Activated CD8-positive, alpha-beta memory T cell treated with anti-CD3 and anti-CD28 coated beads for 24 hours (primary cell): ENCODE measurements at regions not wholly inside any gene's neighbourhood (a gene's known extent, or its start where the extent isn't known, plus 50 kb on each side); places are given as distances from the start of the nearest gene placed in this dataset.

ENCODE experiments used
- DNase-seq: peaks from one replicate; pipeline ENCODE4 v3.0.0-alpha.2; 2020

- no peak for DNase-seq
Observed at GRCh38 chr7:136807598-136807997, 60.9 kb upstream of the CHRM2 start.

DNA sequence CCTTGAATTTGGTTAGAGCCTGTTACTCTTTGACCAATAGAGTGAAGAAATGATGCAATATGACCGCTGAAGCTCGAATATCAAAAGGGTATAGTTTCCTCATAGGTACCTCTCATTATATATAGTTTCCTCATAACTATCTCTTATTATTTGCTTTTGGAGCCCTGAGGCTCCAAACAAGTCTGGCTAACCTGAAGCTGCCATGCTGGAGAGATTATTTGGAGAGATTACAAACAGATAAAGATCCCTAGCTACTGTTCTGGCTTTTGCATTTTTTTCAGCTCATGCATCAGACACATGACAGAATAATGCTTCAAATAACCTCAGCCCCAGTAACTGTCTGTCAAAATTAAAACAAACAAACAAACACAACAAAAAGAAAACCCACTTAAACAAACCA, 65.4 kb upstream of the CHRM2 start:
- no peak for DNase-seq

DNA sequence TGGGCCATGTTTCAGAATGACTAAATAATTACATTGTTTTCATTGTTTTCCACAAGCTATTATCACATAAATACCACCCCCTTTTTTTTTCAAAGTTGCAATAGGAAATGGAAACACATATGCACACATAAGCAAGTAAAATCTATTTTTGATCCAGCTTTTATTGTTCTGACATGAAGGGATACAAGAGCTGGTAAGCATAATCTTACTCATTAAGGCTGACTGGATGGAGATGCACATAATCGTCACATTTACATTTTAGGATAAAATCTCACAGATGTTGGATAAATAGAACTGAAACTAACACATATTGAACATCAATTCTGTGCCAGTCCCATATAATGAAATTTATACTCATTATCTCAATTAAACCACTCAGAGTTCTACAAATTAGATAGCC, 84.5 kb upstream of the CHRM2 start:
- no peak for DNase-seq

DNA sequence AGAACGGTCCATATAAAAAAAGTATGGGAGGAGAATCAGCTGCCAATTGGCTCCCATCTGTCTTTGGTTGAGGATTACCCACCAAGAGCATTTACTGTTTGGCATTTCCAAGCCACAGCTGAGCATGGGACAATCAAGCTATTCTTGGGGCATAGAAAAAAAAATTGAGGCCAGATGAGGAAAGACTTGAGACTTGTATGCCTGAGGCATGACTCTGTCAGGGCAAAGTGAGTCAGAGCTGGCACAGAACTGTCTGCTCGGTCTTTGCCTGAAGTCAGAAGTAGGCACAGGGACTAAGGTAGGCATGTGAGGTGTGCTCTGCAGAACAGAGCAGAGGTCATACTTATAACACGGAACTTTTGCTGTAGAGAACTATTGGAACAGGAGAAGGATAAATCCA, 126.5 kb upstream of the CHRM2 start:
- DNase-seq = no peak

DNA sequence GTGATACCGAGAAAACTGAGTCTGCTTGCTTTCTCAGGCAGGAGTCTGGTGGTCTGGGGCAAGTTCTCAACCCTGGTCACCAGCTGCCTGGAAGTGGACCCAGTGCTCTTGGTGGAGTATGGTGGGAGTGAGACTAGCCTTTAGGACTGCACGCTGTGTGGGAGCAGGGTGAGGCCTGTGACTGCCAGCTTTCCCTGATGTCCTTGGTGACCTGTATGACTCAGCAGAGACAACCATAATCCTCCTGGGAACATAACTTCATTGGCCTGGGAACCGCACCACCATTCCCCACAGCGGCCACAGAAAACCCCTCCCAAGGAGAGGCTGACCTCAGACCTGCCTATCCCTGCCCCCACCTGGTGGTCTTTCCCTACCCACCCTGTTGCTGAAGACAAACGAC, 139.5 kb upstream of the CHRM2 start:
- DNase-seq = no peak

- no peak for DNase-seq
Observed at GRCh38 chr7:136726460-136726859, 142.0 kb upstream of the CHRM2 start.

- no peak for DNase-seq
Observed at GRCh38 chr7:136717910-136718557, 150.4 kb upstream of the CHRM2 start.

GRCh38 chr7:136714062-136714461, 154.4 kb upstream of the CHRM2 start:
- DNase-seq = no peak

DNA sequence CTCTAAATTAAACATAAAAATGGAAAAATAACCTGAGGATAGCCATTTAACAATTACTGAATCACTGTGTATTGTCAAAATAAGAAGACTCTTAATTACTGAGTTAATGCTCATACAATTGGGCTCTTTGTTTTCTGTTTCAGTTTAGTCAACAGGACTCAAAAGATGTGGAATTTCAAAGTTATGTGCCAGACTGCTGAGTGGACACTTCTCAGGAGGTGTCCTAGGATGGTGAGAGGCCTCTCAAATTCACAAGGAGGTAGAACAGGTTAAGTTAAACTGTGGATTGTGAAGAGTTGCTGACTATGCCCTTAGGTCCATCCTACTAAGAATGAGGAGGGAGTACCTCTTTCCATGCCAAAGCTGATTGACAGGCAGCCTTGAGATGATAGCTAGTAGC, 157.7 kb upstream of the CHRM2 start:
- no peak for DNase-seq

DNA sequence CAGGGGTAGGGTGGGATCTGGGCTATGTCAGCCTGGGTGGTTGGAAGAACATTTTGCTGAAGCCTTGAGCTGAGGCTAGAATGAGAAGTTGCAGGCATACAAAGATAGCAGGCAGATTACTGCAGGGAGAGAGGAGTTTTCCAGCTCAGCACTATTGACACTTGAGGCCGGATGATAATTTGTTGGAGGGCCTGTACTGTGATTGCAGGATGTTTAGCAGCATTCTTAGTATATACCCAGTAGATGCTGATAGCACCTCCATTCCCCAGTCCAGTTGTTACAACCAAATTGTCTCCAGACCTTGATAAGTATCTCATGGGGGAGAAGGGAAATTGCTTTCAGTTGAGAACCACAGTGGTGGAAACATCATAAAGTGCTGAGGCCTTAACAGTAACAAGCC, 158.6 kb upstream of the CHRM2 start:
- no peak for DNase-seq

DNA sequence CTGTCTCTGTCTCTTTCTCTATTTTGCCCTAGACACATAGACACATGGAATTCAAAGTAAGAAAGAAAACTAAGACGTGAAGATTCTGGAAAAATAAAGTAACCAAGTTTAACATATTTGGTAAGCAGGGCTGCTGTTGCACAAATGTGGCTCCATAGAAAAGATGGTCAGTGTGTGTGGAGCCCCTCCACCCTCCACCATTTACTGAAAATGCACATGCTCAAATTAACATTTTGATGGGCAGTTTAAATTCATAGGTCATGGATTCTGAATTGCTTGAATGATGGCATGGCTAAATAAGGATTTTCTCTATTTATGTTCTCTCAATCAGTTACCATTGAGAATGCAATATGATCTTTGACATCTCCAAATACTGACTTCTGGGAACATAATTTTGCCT, 165.5 kb upstream of the CHRM2 start:
- no peak for DNase-seq

- no peak for DNase-seq
Observed at GRCh38 chr7:136698977-136699376, 169.5 kb upstream of the CHRM2 start.

DNA sequence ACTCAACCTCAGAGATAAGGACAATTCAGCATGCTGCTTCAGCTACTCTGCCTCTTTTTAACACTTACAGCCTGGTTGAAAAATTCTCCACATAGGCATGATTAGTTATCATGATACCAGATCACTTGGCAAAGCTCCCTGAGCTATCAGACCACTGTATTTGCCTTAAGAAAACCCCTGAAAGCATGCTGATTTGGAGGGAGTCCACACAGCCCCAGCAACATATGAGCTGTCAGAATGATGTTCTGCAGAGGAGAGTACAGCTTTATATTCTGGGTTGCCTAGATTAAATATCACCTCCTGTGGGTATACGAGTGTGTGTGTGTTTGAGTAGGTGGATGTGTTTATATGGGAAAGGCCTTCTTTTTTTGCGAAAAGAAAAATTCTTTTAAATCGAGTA, 170.2 kb upstream of the CHRM2 start:
- no peak for DNase-seq

GRCh38 chr7:136697271-136697670, 171.2 kb upstream of the CHRM2 start:
- DNase-seq = no peak

DNA sequence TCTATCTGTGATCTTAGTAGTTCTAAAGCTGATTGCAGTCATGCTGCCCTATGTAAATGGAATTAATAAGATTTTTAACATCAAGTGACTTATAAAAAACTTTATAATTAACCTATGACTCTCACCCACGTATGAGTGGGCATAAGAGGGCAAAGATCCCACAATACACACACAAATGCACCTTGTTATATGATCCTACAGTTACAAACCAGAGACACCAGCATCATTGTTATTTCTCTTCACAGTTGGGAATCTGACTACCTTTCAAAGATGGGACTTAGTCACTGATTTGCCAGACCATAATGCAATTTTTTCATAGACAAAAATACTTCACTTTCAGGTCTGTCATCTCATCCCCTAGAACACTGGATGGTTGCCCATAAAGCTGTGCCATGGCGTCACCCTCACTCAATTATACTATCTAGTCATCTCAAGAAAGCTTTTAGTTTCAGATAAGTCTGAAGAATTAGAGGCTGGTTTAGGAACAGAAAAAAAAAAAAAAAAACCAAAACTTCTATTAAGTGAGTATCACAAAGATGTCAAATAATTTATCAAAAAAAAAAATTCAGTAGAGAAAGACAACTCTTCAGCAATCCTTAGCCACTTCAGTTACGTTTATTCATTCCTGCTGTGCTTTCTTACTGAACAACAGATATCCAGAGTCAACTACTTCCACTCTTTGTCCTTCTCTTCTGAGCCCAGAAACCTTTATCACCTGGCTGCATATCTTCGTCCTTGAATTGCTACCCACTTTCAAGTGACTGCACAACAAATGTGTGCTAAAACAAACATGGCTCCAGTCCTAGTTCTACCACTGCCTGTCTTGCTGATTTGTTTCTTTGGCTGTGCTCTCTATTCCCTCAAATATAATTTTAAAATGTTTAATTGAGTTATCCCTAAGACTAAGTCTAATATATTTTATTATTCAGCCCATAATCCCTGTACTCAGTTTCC, 175.0 kb upstream of the CHRM2 start:
- no peak for DNase-seq

- DNase-seq = no peak
Observed at GRCh38 chr7:136692221-136692620, 176.2 kb upstream of the CHRM2 start.

DNA sequence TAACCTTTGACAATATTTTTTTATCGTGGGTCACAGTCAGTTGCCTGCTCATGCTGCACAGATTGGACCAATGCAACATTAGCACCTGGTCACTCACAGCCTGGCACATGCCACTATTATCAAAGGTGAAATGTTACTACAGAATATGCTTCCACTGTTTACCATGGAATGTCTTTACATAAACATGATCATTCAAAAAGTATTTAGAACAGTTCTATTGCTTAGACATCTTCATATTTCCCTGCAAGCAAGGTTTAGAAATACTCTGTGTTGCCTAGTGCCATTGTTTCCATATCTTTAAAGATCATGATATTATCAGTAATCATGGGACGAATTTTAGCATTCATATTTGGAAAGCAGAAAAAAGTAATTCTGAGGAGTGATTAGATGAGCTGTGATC, 179.9 kb upstream of the CHRM2 start:
- DNase-seq = no peak

DNA sequence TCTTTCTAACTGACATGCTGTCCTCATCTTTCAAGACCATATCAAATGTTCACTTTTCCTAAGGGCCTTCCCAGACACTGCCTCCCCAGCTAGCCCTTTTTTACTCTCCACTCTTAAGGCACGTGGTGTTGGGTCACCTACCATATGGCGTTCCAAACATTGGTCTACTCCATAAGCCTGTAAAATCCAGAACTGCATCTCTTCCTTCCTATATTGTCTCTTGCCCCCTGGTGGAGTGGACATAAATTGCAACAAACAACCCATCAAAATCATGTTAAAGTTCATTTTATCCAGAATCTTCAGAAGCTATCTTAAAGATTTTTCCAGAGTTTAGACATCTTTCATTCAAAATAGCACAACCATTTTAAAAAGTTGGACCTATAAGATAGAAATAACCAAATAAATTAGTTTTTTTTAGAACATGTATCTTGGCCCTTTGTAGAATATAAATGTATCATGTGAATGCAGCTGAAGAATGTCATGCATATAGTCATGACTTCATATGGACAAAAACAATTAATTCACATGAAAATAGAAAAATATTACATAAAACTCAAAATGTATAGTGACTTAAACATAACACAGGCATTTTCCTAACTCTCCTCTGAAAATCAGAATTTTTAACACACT, 180.6 kb upstream of the CHRM2 start:
- DNase-seq = no peak

GRCh38 chr7:136685501-136686173, 182.8 kb upstream of the CHRM2 start:
- no peak for DNase-seq

GRCh38 chr7:136677471-136678365, 190.7 kb upstream of the CHRM2 start:
- DNase-seq = no peak

- DNase-seq = no peak
Observed at GRCh38 chr7:136667584-136667983, 200.9 kb upstream of the CHRM2 start.

- no peak for DNase-seq
Observed at GRCh38 chr7:136665878-136666509, 202.5 kb upstream of the CHRM2 start.
